Chondrocyte (in vitro differentiated cells): ENCODE measurements at regions not wholly inside any gene's neighbourhood (a gene's known extent, or its start where the extent isn't known, plus 50 kb on each side); places are given as distances from the start of the nearest gene placed in this dataset.

Source experiments
- DNase-seq: peaks from one replicate; pipeline ENCODE4 v3.0.0; 2021; ENCODE audit warnings: mixed read lengths, low spot score
- H3K27ac Mint-ChIP-seq: one replicate; pipeline ENCODE4 v1.8.0; 2021; ENCODE audit warnings: mild to moderate bottlenecking, moderate library complexity, mixed read lengths; ENCODE audit not compliant: unreplicated experiment
- H3K27me3 Mint-ChIP-seq: 2 replicates; pipeline ENCODE4 v1.8.0; 2021; ENCODE audit warnings: low read depth, mixed read lengths
- H3K36me3 Mint-ChIP-seq: 2 replicates; pipeline ENCODE4 v1.8.0; 2021; ENCODE audit warnings: low read depth, mixed read lengths
- H3K4me1 Mint-ChIP-seq: 2 replicates; pipeline ENCODE4 v1.8.0; 2021; ENCODE audit warnings: low read depth, mild to moderate bottlenecking, mixed read lengths
- H3K4me3 Mint-ChIP-seq: one replicate; pipeline ENCODE4 v1.8.0; 2021; ENCODE audit warnings: mild to moderate bottlenecking, moderate library complexity, mixed read lengths; ENCODE audit not compliant: unreplicated experiment
- H3K9me3 Mint-ChIP-seq: 2 replicates; pipeline ENCODE4 v1.8.0; 2021; ENCODE audit warnings: low read depth, mixed read lengths
- CTCF ChIP-seq: fragments of 200-600 bp; sonication (generic); IDR thresholded peaks from 2 replicates; pipeline ENCODE4 v1.5.0; 2021; ENCODE audit warnings: antibody characterized with exemption, mild to moderate bottlenecking, moderate library complexity

GRCh38 chr12:25659621-25660020 is 106.5 kb upstream of the LMNTD1 start:
- no peak overlapping the region for H3K4me3 Mint-ChIP-seq
- no peaks in the 10 kb centered on the region for H3K36me3 Mint-ChIP-seq
- no peak for TF ChIP-seq CTCF
- no peaks in the 10 kb centered on the region for H3K4me1 Mint-ChIP-seq
- no peaks in the 10 kb centered on the region for H3K27me3 Mint-ChIP-seq
- peaks cover 11% of the 10 kb centered on the region for H3K9me3 Mint-ChIP-seq
- H3K27ac Mint-ChIP-seq: no peak overlapping the region
- DNase-seq: no peak

DNA sequence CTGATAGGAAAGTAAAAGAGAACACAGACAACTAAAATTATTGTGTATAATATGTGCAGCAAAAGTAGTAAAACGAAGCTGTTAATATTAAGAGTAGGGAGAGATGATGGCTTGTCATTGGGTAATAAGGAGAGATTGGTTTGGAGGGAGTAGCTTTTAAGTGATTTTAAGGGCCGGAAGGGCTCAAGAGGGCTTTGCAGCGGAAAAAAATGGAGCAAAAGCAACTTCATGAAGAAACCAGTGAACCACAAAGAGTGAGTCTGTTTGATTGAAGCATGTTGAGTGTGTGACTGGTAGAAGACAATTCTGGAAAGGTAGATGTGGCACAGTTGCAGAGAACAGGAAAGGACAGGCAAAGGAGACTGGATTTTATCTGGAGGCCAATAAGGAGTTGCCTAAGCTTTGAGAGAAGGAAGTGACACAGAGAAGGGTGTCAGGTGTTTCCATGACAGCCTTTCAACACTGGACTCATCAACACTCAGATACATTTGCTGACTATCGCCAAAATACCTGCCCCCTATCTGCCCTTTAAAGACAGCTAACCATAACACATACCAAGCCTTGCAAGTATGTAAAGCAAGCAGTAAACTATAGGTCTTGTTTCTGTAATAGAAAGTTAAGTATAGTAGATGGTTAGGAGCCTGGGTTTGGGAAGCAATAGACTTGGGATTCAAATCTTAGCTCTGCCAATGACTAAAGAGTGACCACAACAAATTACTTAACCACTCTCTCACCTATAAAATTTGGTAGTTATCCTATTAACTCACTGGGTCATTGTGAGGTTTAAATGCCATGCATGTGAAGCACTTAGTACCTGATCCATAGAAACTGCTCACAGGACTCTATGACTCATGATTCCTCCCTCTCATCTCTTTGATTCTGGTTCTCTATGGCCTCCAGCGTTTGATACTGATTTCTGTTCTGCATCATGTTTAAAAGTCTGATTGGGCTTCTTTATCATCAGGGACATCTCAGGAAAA is 117.3 kb upstream of the LMNTD1 start:
- no peak for DNase-seq
- Mint-ChIP-seq H3K27me3 (peaks cover 3% of the 10 kb centered on the region), H3K4me3 (no peak overlapping the region), H3K9me3 (no peaks in the 10 kb centered on the region), H3K27ac (no peak overlapping the region), H3K4me1 (no peaks in the 10 kb centered on the region), H3K36me3 (no peaks in the 10 kb centered on the region)
- no peak for TF ChIP-seq CTCF

GRCh38 chr12:25675808-25676207 is 122.7 kb upstream of the LMNTD1 start:
- DNase-seq: no peak
- TF ChIP-seq CTCF: no peak
- H3K4me3 Mint-ChIP-seq: no peak overlapping the region
- H3K27me3 Mint-ChIP-seq: peaks cover 3% of the 10 kb centered on the region
- H3K4me1 Mint-ChIP-seq: no peaks in the 10 kb centered on the region
- no peaks in the 10 kb centered on the region for H3K9me3 Mint-ChIP-seq
- H3K36me3 Mint-ChIP-seq: no peaks in the 10 kb centered on the region
- H3K27ac Mint-ChIP-seq: no peak overlapping the region

DNA sequence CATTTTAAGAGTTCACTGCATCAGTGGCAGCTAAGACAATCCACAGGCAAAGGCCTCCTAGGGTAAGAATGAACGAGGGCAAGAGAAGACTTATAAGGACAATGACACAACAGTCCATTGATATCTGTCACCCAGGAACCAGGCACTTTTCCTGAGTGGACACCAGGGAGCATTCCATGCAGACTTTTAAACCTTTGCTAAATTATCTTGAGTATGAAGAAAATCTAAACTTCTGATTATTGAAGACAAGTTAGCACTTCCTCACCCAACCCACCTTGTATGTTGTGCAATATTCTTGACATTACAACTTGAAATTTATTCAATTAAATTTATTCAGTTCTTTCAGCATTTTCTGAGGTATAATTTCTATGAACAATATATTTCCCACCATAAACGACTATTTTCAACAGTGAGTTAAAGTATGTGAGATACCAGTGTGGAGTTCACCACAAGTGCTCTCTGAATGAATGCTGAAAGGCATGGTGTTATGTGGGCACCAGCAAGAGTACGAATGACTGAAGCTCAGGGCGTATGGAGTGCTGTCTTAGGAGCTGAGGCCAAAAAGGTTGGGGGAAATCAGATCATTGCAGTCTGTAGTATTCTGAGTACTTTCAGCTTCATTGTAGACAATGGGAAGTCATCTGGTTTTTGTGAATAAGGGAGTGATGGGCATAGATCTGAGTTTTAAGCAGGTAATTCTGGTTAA is 124.3 kb upstream of the LMNTD1 start:
- TF ChIP-seq CTCF: peak; percentile 70
- H3K9me3 Mint-ChIP-seq: peaks cover under 1% of the 10 kb centered on the region
- H3K36me3 Mint-ChIP-seq: no peaks in the 10 kb centered on the region
- no peak overlapping the region for H3K4me3 Mint-ChIP-seq
- H3K27me3 Mint-ChIP-seq: no peaks in the 10 kb centered on the region
- H3K4me1 Mint-ChIP-seq: no peaks in the 10 kb centered on the region
- H3K27ac Mint-ChIP-seq: no peak overlapping the region
- no peak for DNase-seq

GRCh38 chr12:25681580-25681979 is 128.5 kb upstream of the LMNTD1 start:
- H3K27ac Mint-ChIP-seq: no peak overlapping the region
- DNase-seq: no peak
- H3K4me3 Mint-ChIP-seq: no peak overlapping the region
- H3K4me1 Mint-ChIP-seq: no peaks in the 10 kb centered on the region
- no peaks in the 10 kb centered on the region for H3K36me3 Mint-ChIP-seq
- H3K9me3 Mint-ChIP-seq: peaks cover 3% of the 10 kb centered on the region
- TF ChIP-seq CTCF: no peak
- no peaks in the 10 kb centered on the region for H3K27me3 Mint-ChIP-seq
